ENCODE measurements at regions not wholly inside any gene's neighbourhood (a gene's known extent, or its start where the extent isn't known, plus 50 kb on each side); places are given as distances from the start of the nearest gene placed in this dataset.

GRCh38 chr3:181764544-181764943 lies 52.8 kb downstream of the SOX2 start:
- H3K4me3 ChIP-seq = no peak overlapping the region
- 70 to 76% methylated on average over 4 of the region's 4 CpGs for WGBS, 2 donors

GRCh38 chr3:181770296-181770695 lies 58.6 kb downstream of the SOX2 start:
- ATAC-seq = no peak
- H3K9me3 ChIP-seq = no peaks in the 10 kb centered on the region
- 84 to 87% methylated on average over 5 of the region's 5 CpGs for WGBS, 2 donors
- H3K27ac ChIP-seq = no peak overlapping the region
- H3K4me3 ChIP-seq = no peak overlapping the region
- H3K4me1 ChIP-seq = no peaks in the 10 kb centered on the region
- H3K27me3 ChIP-seq = no peaks in the 10 kb centered on the region
- TF ChIP-seq POLR2A (IDR thresholded peaks at IDR 0.05) (no peak), CTCF (IDR thresholded peaks at IDR 0.05) (no peak)
- intact Hi-C loops (cut with DNase I) = no loop called here
- no peaks in the 10 kb centered on the region for H3K36me3 ChIP-seq (replicated peaks in 1 of 2; ENCODE audit: insufficient read depth in 1 of 2, low read depth in 2 of 2)
- DNase-seq = no peak

More at GRCh38 chr3:181764544-181764943, 52.8 kb downstream of the SOX2 start:
- H3K27ac ChIP-seq = no peak overlapping the region
- intact Hi-C loops (cut with DNase I) = no loop called here
- ATAC-seq = no peak
- H3K27me3 ChIP-seq = no peaks in the 10 kb centered on the region
- H3K36me3 ChIP-seq (replicated peaks in 1 of 2; ENCODE audit: insufficient read depth in 1 of 2, low read depth in 2 of 2) = no peaks in the 10 kb centered on the region
- no peak for DNase-seq
- TF ChIP-seq POLR2A (IDR thresholded peaks at IDR 0.05) (no peak), CTCF (IDR thresholded peaks at IDR 0.05) (no peak)
- H3K4me1 ChIP-seq = no peaks in the 10 kb centered on the region
- H3K9me3 ChIP-seq = no peaks in the 10 kb centered on the region

GRCh38 chr3:181771120-181771519 lies 59.4 kb downstream of the SOX2 start:
- Histone ChIP-seq H3K27ac (no peak overlapping the region), H3K27me3 (no peaks in the 10 kb centered on the region), H3K4me1 (no peaks in the 10 kb centered on the region), H3K36me3 (replicated peaks in 1 of 2; ENCODE audit: insufficient read depth in 1 of 2, low read depth in 2 of 2) (no peaks in the 10 kb centered on the region), H3K9me3 (no peaks in the 10 kb centered on the region), H3K4me3 (no peak overlapping the region)
- TF ChIP-seq CTCF (IDR thresholded peaks at IDR 0.05) (no peak), POLR2A (IDR thresholded peaks at IDR 0.05) (no peak)
- intact Hi-C loops (cut with DNase I) = no loop called here
- DNase-seq (no peak), ATAC-seq (no peak)
- WGBS, 2 donors = 49 to 54% methylated on average over 3 of the region's 3 CpGs

GRCh38 chr3:181772166-181772565 lies 60.4 kb downstream of the SOX2 start:
- no peaks in the 10 kb centered on the region for H3K4me1 ChIP-seq
- H3K27ac ChIP-seq = no peak overlapping the region
- H3K9me3 ChIP-seq = no peaks in the 10 kb centered on the region
- H3K27me3 ChIP-seq = no peaks in the 10 kb centered on the region
- DNase-seq (no peak), ATAC-seq (no peak)
- H3K36me3 ChIP-seq (replicated peaks in 1 of 2; ENCODE audit: insufficient read depth in 1 of 2, low read depth in 2 of 2) = no peaks in the 10 kb centered on the region
- intact Hi-C loops (cut with DNase I) = no loop called here
- H3K4me3 ChIP-seq = no peak overlapping the region
- 28 to 39% methylated on average over 2 of the region's 2 CpGs for WGBS, 2 donors
- TF ChIP-seq CTCF (IDR thresholded peaks at IDR 0.05) (no peak), POLR2A (IDR thresholded peaks at IDR 0.05) (no peak)

- WGBS, 2 donors = 55 to 71% methylated on average over 4 of the region's 4 CpGs
- no peak for ATAC-seq
These were observed 62.2 kb downstream of the SOX2 start for GRCh38 chr3:181773921-181774320.

More at GRCh38 chr3:181773921-181774320, 62.2 kb downstream of the SOX2 start:
- no peak overlapping the region for H3K27ac ChIP-seq
- H3K36me3 ChIP-seq (replicated peaks in 1 of 2; ENCODE audit: insufficient read depth in 1 of 2, low read depth in 2 of 2) = no peaks in the 10 kb centered on the region
- H3K4me3 ChIP-seq = no peak overlapping the region
- no peaks in the 10 kb centered on the region for H3K4me1 ChIP-seq
- no peaks in the 10 kb centered on the region for H3K27me3 ChIP-seq
- intact Hi-C loops (cut with DNase I) = no loop called here
- no peak for DNase-seq
- TF ChIP-seq POLR2A (IDR thresholded peaks at IDR 0.05) (no peak), CTCF (IDR thresholded peaks at IDR 0.05) (no peak)
- no peaks in the 10 kb centered on the region for H3K9me3 ChIP-seq

Measured in body of pancreas (tissue), 4 donors.